Pancreas (tissue), 10 donors: ENCODE measurements at regions not wholly inside any gene's neighbourhood (a gene's known extent, or its start where the extent isn't known, plus 50 kb on each side); places are given as distances from the start of the nearest gene placed in this dataset.
"Not testable (repeated sequence)": the region's sequence is repeated elsewhere in the genome, so short reads cannot be mapped to it uniquely, and the experiment has no call there.

Source experiments
- ATAC-seq, 4 donors: fragments of 200-7000 bp; cut with Tn5 transposase; one replicate each; pipeline versions ENCODE4 v1.8.0 to v1.9.1; 2020; ENCODE audit warnings: mild to moderate bottlenecking in 4 of 4, moderate library complexity in 4 of 4
- DNase-seq, 6 donors: peaks; one replicate each; pipeline ENCODE4 v3.0.0-alpha.2; 2020
- FAIRE-seq: peaks from 2 replicates; lab custom pipeline; 2012; peaks lifted over from hg19 to GRCh38; lab: Jason Lieb, UNC
- H3K27ac ChIP-seq, 4 donors: fragments of 200-600 bp; sonication (generic); 1 replicate in 3 of 4; 2 replicates in 1 of 4; pipeline versions ENCODE4 v1.5.0 to v1.8.0; 2020
- H3K27me3 ChIP-seq, 4 donors: fragments of 200-600 bp; one replicate each; pipeline ENCODE4 v1.8.0; 2021
- H3K36me3 ChIP-seq, 3 donors: fragments of 200-600 bp; sonication (generic) in 1 of 3; one replicate each; pipeline versions ENCODE4 v1.5.0 to v1.8.0; 2020 to 2021
- H3K4me1 ChIP-seq, 3 donors: fragments of 200-600 bp; one replicate each; pipeline ENCODE4 v1.8.0; 2021
- H3K4me3 ChIP-seq, 4 donors: fragments of 200-600 bp; sonication (generic) in 2 of 4; one replicate each; pipeline versions ENCODE4 v1.5.0 to v1.8.0; 2020 to 2021
- H3K9me3 ChIP-seq, 4 donors: fragments of 200-600 bp; one replicate each; pipeline ENCODE4 v1.8.0; 2021
- CTCF ChIP-seq, 4 donors: fragments of 200-600 bp; sonication (generic) in 3 of 4; IDR thresholded peaks; one replicate each; pipeline versions ENCODE4 v1.5.0 to v1.8.0; 2021; ENCODE audit warnings: antibody characterized with exemption in 4 of 4
- WGBS, 2 donors: extraction: QIAGEN DNeasy Blood & Tissue Kit; methylation state at CpG; one replicate each; pipeline ENCODE4 v1.1.7; 2013; 5-methylcytosine and 5-hydroxymethylcytosine counted together
- intact Hi-C, 3 donors: fragments of 100-400 bp; cut with DNase I; formaldehyde crosslinking; loops; one replicate each; pipeline versions ENCODE4 v1.11.1 to v1.14.2; 2022
- donor health status: healthy with polysubstance abuse.
- donor health status: DM: no; HTN: no; CAD: no; lungs with moderate emphysema.
- donor health status: DM: no; HTN: no; CAD: no.
- donor health status: control.
- donor health status: control.
- donor health status: Bipolar disorder and iron deficiency.
- donor health status: DM: yes; HTN: yes; CAD: no.
- donor health status: DM: no; HTN: no; CAD: no.
- donor health status: DM: no; HTN: no; CAD: no.
- donor health status: DM: yes; HTN: yes; CAD: no.

GRCh38 chr17:16888413-16889087, 83.4 kb downstream of the TNFRSF13B start:
- Histone ChIP-seq H3K4me3 (no peak overlapping the region), H3K27me3 (no peaks in the 10 kb centered on the region), H3K9me3 (no peaks in the 10 kb centered on the region), H3K27ac (no peak overlapping the region), H3K36me3 (no peaks in the 10 kb centered on the region), H3K4me1 (no peaks in the 10 kb centered on the region)
- TF ChIP-seq CTCF (IDR thresholded peaks at IDR 0.05): no peak
- 60 to 73% methylated on average over 4 of the region's 4 CpGs for WGBS, 2 donors
- FAIRE-seq: no peak
- intact Hi-C loops: no loop called here
- ATAC-seq: no peak
- no peak for DNase-seq

GRCh38 chr17:16887523-16888095, 84.3 kb downstream of the TNFRSF13B start:
- DNase-seq: no peak
- no peak for ATAC-seq
- Histone ChIP-seq H3K9me3 (no peaks in the 10 kb centered on the region), H3K27me3 (no peaks in the 10 kb centered on the region), H3K4me3 (no peak overlapping the region), H3K27ac (no peak overlapping the region), H3K4me1 (no peaks in the 10 kb centered on the region), H3K36me3 (no peaks in the 10 kb centered on the region)
- intact Hi-C loops: no loop called here
- no peak for FAIRE-seq
- no peak for TF ChIP-seq CTCF (IDR thresholded peaks at IDR 0.05)
- 82 to 87% methylated on average over 4 of the region's 4 CpGs for WGBS, 2 donors

GRCh38 chr17:16886655-16887322, 85.1 kb downstream of the TNFRSF13B start:
- no peak for TF ChIP-seq CTCF (IDR thresholded peaks at IDR 0.05)
- DNase-seq (no peak), FAIRE-seq (no peak), ATAC-seq (no peak)
- no peak overlapping the region for H3K27ac ChIP-seq
- no peaks in the 10 kb centered on the region for H3K27me3 ChIP-seq
- H3K4me1 ChIP-seq: no peaks in the 10 kb centered on the region
- intact Hi-C loops: no loop called here
- no peaks in the 10 kb centered on the region for H3K9me3 ChIP-seq
- 53 to 65% methylated on average over 4 of the region's 4 CpGs for WGBS, 2 donors
- H3K36me3 ChIP-seq: no peaks in the 10 kb centered on the region
- no peak overlapping the region for H3K4me3 ChIP-seq

- H3K27me3 ChIP-seq, ATAC-seq, H3K27ac ChIP-seq, FAIRE-seq, H3K4me1 ChIP-seq, intact Hi-C loops, DNase-seq, H3K36me3 ChIP-seq, H3K4me3 ChIP-seq, H3K9me3 ChIP-seq: not testable (repeated sequence)
- WGBS, 2 donors: 80 to 84% methylated on average over 4 to 5 of the region's 6 CpGs
Observed at GRCh38 chr17:16885204-16885603, 86.7 kb downstream of the TNFRSF13B start.

GRCh38 chr17:16882926-16883265, 89.0 kb downstream of the TNFRSF13B start:
- H3K4me3 ChIP-seq, DNase-seq, H3K27me3 ChIP-seq, H3K4me1 ChIP-seq, H3K36me3 ChIP-seq, H3K27ac ChIP-seq, H3K9me3 ChIP-seq, ATAC-seq, FAIRE-seq, intact Hi-C loops: not testable (repeated sequence)
- WGBS, 2 donors: 78 to 88% methylated on average over 7 of the region's 7 CpGs
